Skeletal muscle tissue (tissue), 3 donors: ENCODE measurements at regions not wholly inside any gene's neighbourhood (a gene's known extent, or its start where the extent isn't known, plus 50 kb on each side); places are given as distances from the start of the nearest gene placed in this dataset.

Experiments
- H3K27ac ChIP-seq: one replicate; pipeline ENCODE4 v1.7.0; 2013; ENCODE audit warnings: mild to moderate bottlenecking, low read depth, low read length, inconsistent platforms
- H3K27me3 ChIP-seq, 3 donors: one replicate each; pipeline ENCODE4 v1.7.0; 2013; ENCODE audit warnings: low read length in 3 of 3; ENCODE audit not compliant: control insufficient read depth in 3 of 3, insufficient read depth in 3 of 3
- H3K36me3 ChIP-seq, 3 donors: one replicate each; pipeline ENCODE4 v1.7.0; 2013; ENCODE audit warnings: low read length in 3 of 3; ENCODE audit not compliant: control insufficient read depth in 3 of 3, insufficient read depth in 3 of 3
- H3K4me1 ChIP-seq, 3 donors: one replicate each; pipeline ENCODE4 v1.7.0; 2013; ENCODE audit warnings: low read length in 3 of 3, mild to moderate bottlenecking in 3 of 3; ENCODE audit not compliant: control insufficient read depth in 3 of 3, insufficient read depth in 3 of 3
- H3K4me3 ChIP-seq, 3 donors: one replicate each; pipeline ENCODE4 v1.7.0; 2013; ENCODE audit warnings: low read length in 3 of 3
- H3K9ac ChIP-seq, 3 donors: one replicate each; pipeline ENCODE4 v1.7.0; 2013; ENCODE audit warnings: low read length in 3 of 3, mild to moderate bottlenecking in 3 of 3, moderate library complexity in 2 of 3, low read depth in 1 of 3
- H3K9me3 ChIP-seq, 3 donors: one replicate each; pipeline ENCODE4 v1.7.0; 2013; ENCODE audit warnings: low read length in 3 of 3; ENCODE audit not compliant: control insufficient read depth in 3 of 3
- donor health status: Osteomylitis.

- Histone ChIP-seq H3K27ac (no peak overlapping the region), H3K27me3 (no peaks in the 10 kb centered on the region), H3K9me3 (no peaks in the 10 kb centered on the region), H3K4me3 (no peak overlapping the region), H3K4me1 (no peaks in the 10 kb centered on the region), H3K36me3 (no peaks in the 10 kb centered on the region), H3K9ac (no peak overlapping the region)
These were observed 264.0 kb upstream of the KIF2A start for GRCh38 chr5:62042007-62042406.

- no peak overlapping the region for H3K9ac ChIP-seq
- no peaks in the 10 kb centered on the region for H3K4me1 ChIP-seq
- no peak overlapping the region for H3K27ac ChIP-seq
- no peaks in the 10 kb centered on the region for H3K36me3 ChIP-seq
- H3K9me3 ChIP-seq = no peaks in the 10 kb centered on the region
- no peaks in the 10 kb centered on the region for H3K27me3 ChIP-seq
- H3K4me3 ChIP-seq = no peak overlapping the region
These were observed 262.4 kb upstream of the KIF2A start for GRCh38 chr5:62043289-62044280.

DNA sequence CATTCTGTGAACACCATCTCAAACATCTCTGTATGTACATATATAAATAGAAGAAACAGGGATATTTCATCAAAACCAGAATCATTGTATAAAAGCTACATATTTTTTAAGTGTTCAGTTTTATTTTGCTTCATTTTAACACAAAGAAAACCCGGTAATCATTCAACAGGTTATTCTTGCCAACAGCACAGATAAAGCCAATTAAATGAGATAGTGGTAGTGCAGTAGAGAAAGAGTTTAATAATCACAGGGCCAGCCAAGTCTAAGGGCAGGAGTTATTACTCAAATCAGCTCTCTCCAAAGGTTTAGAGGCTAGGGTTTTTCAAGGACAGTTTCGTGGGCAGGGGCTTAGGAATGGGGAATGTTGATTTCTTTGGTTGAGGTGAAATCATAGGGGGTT, 261.0 kb upstream of the KIF2A start:
- Histone ChIP-seq H3K4me1 (no peaks in the 10 kb centered on the region), H3K9me3 (no peaks in the 10 kb centered on the region), H3K27me3 (no peaks in the 10 kb centered on the region)

DNA sequence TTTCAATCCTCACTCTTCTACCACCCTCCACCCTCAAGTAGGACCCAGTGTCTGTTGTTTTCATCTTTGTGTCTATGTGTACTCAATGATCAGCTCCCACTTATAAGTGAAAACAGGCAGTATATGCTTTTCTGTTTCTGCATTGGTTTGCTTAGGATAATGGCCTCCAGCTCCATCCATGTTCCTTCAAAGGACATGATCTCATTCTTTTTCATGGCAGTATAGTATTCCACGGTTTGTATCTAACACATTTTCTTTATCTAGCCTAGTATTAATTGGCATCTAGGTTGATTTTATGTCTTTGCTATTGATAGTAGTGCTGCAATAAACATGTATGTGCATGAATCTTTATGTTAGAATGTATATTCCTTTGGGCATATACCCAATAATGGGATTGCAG, 259.8 kb upstream of the KIF2A start:
- Histone ChIP-seq H3K9ac (no peak overlapping the region), H3K4me3 (no peak overlapping the region), H3K4me1 (no peaks in the 10 kb centered on the region), H3K36me3 (no peaks in the 10 kb centered on the region), H3K27me3 (no peaks in the 10 kb centered on the region), H3K9me3 (no peaks in the 10 kb centered on the region), H3K27ac (no peak overlapping the region)

More for the DNA sequence above, 261.0 kb upstream of the KIF2A start:
- Histone ChIP-seq H3K27ac (no peak overlapping the region), H3K9ac (no peak overlapping the region), H3K4me3 (no peak overlapping the region), H3K36me3 (no peaks in the 10 kb centered on the region)

- H3K9ac ChIP-seq = no peak overlapping the region
- no peaks in the 10 kb centered on the region for H3K27me3 ChIP-seq
- H3K36me3 ChIP-seq = no peaks in the 10 kb centered on the region
- peaks cover 0 to 3% (median 0%) of the 10 kb centered on the region in 3 donors for H3K9me3 ChIP-seq
- H3K4me1 ChIP-seq = no peaks in the 10 kb centered on the region
- no peak overlapping the region for H3K27ac ChIP-seq
- H3K4me3 ChIP-seq = no peak overlapping the region
These were observed 254.3 kb upstream of the KIF2A start for GRCh38 chr5:62051747-62052146.

- no peaks in the 10 kb centered on the region for H3K9me3 ChIP-seq
- H3K9ac ChIP-seq = no peak overlapping the region
- no peaks in the 10 kb centered on the region for H3K4me1 ChIP-seq
- no peak overlapping the region for H3K27ac ChIP-seq
- no peaks in the 10 kb centered on the region for H3K27me3 ChIP-seq
- no peak overlapping the region for H3K4me3 ChIP-seq
- no peaks in the 10 kb centered on the region for H3K36me3 ChIP-seq
These were observed 246.0 kb upstream of the KIF2A start for GRCh38 chr5:62059960-62060359.

DNA sequence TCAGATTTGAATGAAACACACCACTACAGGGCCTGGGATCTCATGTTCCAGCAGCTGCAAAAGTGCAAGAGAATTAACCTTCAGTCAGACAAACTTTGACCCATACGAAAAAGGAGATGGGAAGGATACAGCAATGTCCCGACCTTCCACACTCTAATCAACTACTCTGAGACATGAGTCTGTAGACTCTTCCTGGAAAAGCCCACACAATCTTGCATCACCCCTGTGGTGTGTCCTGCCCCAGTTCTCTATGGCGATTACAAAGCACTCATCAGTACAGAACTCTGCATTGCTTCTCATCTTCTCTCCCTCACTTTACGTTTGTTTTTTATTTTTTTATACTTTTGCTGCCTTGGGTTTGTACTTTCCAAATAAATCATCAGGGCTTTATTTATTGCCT, 241.0 kb upstream of the KIF2A start:
- H3K4me3 ChIP-seq = no peak overlapping the region
- H3K9me3 ChIP-seq = no peaks in the 10 kb centered on the region
- H3K27me3 ChIP-seq = no peaks in the 10 kb centered on the region
- no peaks in the 10 kb centered on the region for H3K36me3 ChIP-seq
- no peak overlapping the region for H3K27ac ChIP-seq
- no peaks in the 10 kb centered on the region for H3K4me1 ChIP-seq
- H3K9ac ChIP-seq = no peak overlapping the region

DNA sequence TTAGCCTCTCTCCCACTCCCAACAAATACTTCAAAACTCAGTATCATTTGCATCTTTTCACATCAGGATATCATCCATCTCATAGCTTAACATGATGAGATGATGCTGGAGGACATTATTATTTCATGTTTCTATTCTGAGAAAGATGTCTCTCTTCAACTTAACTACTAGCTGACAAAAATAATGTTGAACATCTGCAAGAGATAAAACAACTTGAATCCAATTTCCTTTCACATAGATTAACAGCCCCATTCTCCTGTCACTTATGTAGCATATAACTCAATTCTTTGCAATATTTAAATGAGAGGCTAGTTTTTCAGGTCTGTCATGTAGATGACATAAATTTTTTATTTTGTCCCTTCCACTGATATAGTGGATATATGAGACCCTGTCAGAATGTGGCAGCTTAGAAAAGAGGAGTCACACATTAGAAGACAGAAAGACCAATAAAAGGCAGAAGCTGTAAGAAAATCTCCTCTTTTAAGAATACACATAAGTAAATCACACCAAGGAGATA, 239.2 kb upstream of the KIF2A start:
- H3K9me3 ChIP-seq = no peaks in the 10 kb centered on the region

DNA sequence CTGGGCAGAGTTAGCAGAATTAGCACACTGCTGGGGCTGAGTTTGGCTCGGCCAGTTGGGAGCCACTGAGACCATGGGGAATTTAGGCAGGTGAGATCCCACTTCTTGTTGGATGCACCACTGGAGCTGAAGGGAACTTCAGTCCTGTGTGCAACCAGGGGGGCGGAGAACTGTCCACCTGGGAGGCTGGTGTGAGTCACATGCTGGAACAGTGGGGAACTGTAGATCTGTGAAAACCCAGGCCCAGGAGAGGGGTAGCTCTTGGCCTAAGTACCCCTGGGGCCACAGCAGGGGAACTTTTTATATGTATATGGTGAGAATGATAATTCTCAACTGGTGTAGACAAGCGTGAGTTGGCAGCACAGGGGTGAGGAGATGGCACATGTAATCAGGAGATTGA, 237.5 kb upstream of the KIF2A start:
- H3K4me3 ChIP-seq = no peak overlapping the region
- H3K27me3 ChIP-seq = no peaks in the 10 kb centered on the region
- no peak overlapping the region for H3K27ac ChIP-seq
- H3K36me3 ChIP-seq = no peaks in the 10 kb centered on the region
- no peaks in the 10 kb centered on the region for H3K4me1 ChIP-seq
- no peak overlapping the region for H3K9ac ChIP-seq
- H3K9me3 ChIP-seq = no peaks in the 10 kb centered on the region

More for the DNA sequence above, 239.2 kb upstream of the KIF2A start:
- no peak overlapping the region for H3K9ac ChIP-seq
- no peak overlapping the region for H3K4me3 ChIP-seq
- H3K36me3 ChIP-seq = no peaks in the 10 kb centered on the region
- no peak overlapping the region for H3K27ac ChIP-seq
- H3K4me1 ChIP-seq = no peaks in the 10 kb centered on the region
- no peaks in the 10 kb centered on the region for H3K27me3 ChIP-seq

- no peaks in the 10 kb centered on the region for H3K27me3 ChIP-seq
- no peaks in the 10 kb centered on the region for H3K9me3 ChIP-seq
- H3K27ac ChIP-seq = no peak overlapping the region
- H3K4me1 ChIP-seq = no peaks in the 10 kb centered on the region
- H3K9ac ChIP-seq = no peak overlapping the region
- no peaks in the 10 kb centered on the region for H3K36me3 ChIP-seq
- H3K4me3 ChIP-seq = no peak overlapping the region
These were observed 228.6 kb upstream of the KIF2A start for GRCh38 chr5:62077387-62077786.
